PC-3 (cell line): ENCODE measurements at regions not wholly inside any gene's neighbourhood (a gene's known extent, or its start where the extent isn't known, plus 50 kb on each side); places are given as distances from the start of the nearest gene placed in this dataset.

Experiments
- CTCF ChIP-seq: fragments of 300-600 bp; sonication (generic); conservative IDR thresholded peaks from 2 replicates; pipeline ENCODE4 v1.5.1; 2017; ENCODE audit warnings: antibody characterized with exemption, low read depth, mild to moderate bottlenecking, low read length
- EZH2 ChIP-seq: fragments of 300-600 bp; sonication (generic); IDR thresholded peaks from one replicate; pipeline ENCODE4 v1.6.1; 2017; ENCODE audit warnings: antibody characterized with exemption, mild to moderate bottlenecking, low read length; ENCODE audit not compliant: unreplicated experiment

- TF ChIP-seq EZH2 (no peak), CTCF (no peak)
Observed at GRCh38 chr6:97923249-97923648, 640.2 kb upstream of the MMS22L start.
